Inflammatory macrophage treated with lipopolysaccharide for 4 hours (primary cell): ENCODE measurements at regions not wholly inside any gene's neighbourhood (a gene's known extent, or its start where the extent isn't known, plus 50 kb on each side); places are given as distances from the start of the nearest gene placed in this dataset.

Source experiments
- DNase-seq: peaks from one replicate; pipeline ENCODE4 v3.0.0-alpha.2; 2020

GRCh38 chr5:98585661-98586310 is 187.7 kb upstream of the RGMB start:
- DNase-seq = no peak

DNA sequence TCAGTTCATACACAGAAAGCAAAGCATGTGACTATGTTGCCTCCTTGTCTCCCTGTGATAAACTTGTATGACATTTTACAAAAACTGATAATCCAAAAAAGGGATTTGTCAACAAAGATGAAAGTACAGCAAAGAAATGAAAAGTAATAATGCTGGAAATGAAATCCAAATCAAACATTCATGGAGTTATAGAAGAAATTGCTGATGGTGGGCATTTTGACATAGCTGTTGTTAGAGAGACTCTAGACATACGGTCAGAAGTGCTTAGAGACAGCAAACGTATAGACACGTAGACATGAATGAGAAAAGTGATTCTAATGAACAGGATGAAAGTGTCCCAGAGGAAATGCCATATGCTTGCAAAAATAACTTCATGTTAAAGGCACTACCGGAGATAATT is 186.9 kb upstream of the RGMB start:
- DNase-seq = no peak

GRCh38 chr5:98587166-98587565 is 186.3 kb upstream of the RGMB start:
- DNase-seq = no peak

GRCh38 chr5:98588215-98588614 is 185.2 kb upstream of the RGMB start:
- no peak for DNase-seq

DNA sequence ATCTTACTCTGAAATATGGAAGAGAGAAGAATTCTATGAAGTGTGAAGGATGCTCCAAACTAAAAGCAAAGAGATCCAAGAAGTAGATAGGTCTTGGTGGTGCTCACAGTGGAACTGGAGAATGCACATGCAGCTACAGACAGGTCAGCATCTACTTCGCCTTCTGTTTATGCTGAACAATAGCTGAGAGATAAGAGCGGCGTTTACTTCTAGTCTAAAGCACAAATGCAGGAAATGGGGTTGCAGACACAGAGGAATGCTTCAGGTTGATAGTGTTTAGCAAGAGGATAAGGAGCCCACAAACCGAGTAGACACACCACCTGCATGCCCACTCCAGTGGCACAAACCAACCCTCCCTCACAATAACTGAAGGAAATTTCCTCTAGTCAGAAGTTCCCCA is 180.0 kb upstream of the RGMB start:
- no peak for DNase-seq

DNA sequence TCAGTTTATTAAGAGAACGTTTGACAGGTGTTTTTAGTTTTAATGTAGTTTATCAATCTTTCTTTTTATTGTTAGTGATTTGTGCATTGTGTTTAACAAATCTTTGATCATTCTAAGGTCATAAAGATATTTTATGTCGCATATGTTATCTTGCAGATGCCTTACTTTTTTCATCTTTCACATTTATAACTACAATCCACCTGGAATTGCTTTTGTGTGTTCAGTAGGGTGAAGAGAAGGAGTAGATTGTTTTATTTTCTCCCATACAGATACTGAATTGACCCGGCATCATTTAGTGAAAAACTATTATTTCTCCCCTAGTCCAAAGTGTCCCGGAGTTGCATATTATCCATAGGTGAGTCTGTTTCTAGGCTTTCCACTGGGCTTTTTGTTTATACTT is 179.4 kb upstream of the RGMB start:
- DNase-seq = no peak

GRCh38 chr5:98599016-98599415 is 174.4 kb upstream of the RGMB start:
- no peak for DNase-seq

GRCh38 chr5:98602534-98603112 is 170.8 kb upstream of the RGMB start:
- DNase-seq = no peak

- no peak for DNase-seq
These were observed 170.0 kb upstream of the RGMB start for GRCh38 chr5:98603456-98603855.

- DNase-seq = no peak
These were observed 169.2 kb upstream of the RGMB start for GRCh38 chr5:98604301-98604700.

DNA sequence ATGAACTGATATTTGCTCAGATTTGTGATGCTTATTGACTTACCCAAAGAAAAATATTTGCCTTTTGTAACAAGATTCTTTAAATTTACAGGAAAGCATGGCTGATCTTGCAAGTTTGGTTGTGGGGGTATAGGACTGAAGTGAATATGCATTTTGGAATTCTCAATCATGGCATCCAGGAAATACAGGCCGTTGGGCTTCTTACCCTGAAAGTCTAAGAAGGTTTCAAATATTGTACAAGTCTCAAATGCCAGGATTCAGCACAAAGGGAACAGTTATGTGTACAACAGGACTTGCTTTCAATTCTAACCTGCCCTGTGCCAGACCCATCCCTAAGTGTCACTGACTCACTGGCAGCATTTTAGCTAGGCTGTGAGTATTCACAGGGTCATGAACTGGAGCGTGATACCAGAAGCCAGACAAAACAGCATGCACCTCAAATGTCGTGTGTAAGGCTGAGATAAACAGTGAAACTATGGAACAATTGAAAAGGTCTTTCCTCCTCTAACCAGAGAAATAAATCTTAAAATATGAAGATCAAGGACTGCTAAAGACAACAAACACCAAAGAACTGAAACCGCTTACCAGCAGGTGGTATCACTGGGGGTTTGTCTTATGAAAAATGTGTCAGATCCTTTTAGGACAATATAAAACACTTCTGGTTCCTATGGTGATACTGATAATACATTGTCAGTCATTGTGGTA is 168.6 kb upstream of the RGMB start:
- DNase-seq = no peak

GRCh38 chr5:98605426-98605825 is 168.0 kb upstream of the RGMB start:
- no peak for DNase-seq

DNA sequence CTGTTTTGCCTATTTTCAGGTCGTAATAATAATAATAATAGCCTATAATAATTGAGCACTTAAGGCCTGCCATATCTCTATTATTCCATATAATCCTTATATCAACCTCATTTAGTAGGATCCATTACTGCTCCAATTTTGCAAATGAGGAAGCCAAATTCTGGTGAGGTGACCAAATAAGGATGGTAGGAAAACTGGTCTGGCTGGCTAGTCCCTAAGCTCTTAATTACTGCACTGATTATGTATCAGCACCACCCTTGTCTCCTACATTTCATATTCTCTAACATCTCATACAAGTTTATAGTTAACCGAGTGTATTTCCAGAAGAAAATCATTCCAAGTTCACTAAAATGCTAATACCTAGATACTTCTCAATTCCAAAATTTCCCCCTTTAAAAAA is 166.5 kb upstream of the RGMB start:
- DNase-seq = no peak

GRCh38 chr5:98608052-98608451 is 165.4 kb upstream of the RGMB start:
- no peak for DNase-seq

DNA sequence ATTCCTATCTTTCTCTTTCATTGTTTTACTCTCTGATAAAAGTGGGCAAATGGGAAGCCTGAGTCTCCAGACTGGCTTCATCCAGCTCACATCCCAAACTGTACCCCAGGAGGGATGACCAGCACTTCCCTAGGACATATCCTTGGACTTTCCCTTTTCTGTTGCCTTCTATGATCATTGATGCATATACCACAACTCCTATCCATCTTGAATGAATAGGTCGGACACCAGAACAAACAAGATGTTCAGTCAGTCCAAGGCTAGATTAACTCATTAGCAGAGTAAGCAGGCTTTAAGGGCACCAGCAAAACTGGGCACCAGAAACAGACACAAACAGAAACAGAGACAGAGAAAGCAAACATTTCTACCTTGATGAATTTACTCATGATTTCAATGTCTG is 159.1 kb upstream of the RGMB start:
- DNase-seq = no peak

DNA sequence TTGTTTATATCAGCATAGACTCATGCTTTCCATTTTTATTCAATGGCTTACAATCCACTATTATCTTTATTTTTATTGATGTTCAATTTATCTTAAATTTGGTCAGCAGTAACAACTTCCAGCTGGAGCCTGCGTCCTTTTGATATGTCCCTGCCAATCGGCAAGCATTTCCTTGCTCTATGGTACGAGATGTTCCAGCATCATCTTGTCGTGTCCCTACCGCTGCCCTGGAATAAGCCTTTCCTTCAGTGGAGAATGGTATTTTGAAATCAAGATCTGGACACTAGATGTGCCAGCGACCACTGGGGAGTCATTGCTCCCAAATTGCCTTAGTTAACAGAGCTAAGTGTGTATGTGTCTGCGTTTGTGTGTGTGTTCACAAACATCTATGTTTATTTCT is 151.6 kb upstream of the RGMB start:
- no peak for DNase-seq

DNA sequence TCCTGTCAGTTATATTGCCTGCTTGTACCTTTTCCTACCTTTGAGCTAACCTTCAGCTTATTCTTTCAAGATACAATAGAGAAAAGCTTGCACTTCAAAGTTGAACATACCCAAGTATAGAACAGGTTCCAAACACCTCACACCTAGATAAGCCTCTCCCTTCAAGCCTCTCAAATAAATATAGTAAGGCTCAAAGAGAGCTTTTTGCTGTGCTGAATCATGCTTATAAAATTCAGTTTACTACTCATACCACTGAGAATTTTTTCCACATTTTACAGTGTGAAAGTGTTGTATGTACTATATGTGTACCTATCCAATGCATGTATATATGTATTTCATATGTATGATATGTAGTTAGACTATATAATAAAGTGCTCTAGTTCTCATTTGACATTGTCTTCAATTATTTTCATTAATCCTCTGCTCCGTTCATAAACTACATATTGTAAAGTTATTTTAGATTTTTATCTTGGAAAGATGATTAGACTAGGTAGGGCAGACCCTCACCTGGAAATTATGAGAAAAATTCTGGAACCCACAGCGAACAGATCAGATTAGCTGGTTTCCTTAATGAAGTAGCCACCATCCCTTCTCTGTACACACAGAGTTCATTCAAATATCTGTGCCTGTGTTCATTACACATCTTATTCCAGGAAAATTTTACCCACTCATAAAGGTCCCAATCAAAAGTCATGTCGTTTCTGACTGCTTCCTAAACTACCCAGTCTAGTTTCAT is 149.2 kb upstream of the RGMB start:
- no peak for DNase-seq

GRCh38 chr5:98627121-98627520 is 146.3 kb upstream of the RGMB start:
- DNase-seq = no peak

DNA sequence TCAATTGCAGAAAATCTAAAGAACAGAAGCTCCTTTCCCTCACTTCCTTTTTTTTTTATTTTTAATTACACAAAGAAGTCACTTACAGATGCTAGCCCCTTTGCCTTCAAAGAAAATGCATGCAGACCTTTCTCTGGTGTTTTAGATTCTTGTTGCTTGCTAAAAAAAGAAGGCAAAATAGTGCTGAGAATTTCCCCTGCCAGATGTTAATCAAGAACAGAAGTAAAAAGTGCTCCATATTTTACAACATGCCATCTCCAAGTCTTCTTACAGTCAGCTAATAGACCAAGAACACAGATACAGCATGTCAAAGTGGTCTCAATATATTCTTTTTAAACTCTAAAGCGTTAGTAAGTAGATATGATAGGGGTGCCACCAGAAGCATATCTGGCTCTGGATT is 142.8 kb upstream of the RGMB start:
- DNase-seq = no peak

DNA sequence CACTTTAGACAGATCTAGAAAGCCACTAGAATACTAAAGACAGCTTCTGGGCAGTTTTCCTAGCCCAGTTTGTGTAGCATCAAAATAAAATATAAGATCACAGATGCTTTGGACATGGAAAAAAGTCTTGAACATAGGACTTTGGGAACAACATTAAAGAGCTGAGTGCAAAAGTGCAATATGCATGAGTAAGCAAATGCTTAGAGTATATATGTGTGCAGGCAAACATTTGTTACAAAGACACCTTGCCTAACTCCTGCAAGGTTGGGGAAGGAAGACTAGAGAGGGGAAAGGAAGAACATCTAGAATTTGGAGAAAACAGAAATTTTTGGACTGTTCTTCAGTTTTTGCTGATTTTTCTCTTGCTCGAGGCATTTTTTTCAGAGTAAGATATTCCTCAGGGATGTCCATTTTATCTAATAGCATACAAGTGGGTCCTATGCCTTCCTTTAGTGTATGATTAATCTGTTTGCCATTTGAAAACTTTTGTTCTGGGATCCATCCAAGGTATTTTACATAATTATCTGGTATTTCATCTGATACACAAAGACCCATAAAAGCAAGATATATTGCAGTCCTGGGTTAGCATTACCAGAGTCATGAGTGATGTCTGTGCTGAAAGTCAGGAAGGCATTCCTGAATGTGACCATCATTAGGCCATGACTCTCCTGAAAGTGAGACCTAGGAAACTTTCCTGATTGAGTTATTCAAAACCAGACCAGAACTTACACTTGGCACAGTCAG is 142.0 kb upstream of the RGMB start:
- DNase-seq = no peak

DNA sequence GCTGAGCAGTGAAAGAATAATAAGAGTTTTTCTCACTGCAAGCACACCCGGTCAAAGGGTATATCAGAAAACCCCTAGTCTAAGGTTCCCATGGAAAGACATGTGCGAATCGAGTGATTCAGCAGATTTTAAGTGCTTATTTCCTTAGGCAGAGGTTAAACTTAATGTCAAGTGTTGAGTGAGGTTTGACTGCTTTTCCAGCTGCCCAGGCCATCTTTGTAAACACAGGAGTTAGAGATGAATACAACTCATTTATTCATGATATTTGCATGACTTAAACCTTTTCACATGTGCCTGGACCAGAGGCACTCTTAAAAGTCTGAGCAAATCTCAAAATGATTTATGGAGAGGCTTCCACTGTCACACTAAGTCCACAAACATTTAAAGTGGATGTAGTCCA is 137.8 kb upstream of the RGMB start:
- no peak for DNase-seq

DNA sequence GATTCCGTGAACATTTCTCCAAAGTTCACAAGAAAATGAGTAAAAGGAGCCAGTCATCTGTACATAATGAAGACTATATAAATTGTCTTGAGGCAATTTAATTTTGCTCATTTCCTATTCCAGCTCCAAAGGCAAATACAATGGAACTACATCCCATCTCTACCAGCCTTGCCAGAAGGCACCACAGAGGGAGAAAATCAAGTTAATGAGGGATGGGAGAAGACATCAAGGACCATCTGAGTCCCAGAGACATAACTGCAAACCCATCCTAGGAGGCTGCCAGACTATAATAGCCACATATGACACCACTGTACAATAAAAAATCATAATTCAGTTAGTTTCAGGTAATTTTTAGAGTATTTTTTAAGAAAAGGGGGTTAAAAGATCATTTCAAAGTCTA is 136.3 kb upstream of the RGMB start:
- no peak for DNase-seq

DNA sequence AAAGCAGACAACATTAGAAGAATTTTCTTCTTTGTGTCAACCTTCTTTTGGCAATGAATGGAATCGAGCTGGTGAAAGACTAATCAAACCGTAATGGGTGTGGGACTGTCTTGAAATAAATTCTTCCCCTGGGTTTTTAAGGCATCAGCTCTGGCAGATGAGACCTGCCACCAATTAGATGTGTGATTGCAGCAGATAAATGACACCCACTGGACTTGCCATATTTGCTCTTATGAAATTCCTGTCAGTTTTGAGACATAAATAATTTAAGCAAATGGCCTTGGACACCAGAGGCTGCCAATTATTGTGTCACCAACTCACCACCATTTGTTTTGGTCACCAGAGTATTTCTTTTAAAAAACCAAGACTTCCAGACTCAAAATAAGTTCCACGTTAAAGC is 135.9 kb upstream of the RGMB start:
- DNase-seq = no peak
